GM18511 (cell line): ENCODE measurements at regions not wholly inside any gene's neighbourhood (a gene's known extent, or its start where the extent isn't known, plus 50 kb on each side); places are given as distances from the start of the nearest gene placed in this dataset.
"Not testable (repeated sequence)": the region's sequence is repeated elsewhere in the genome, so short reads cannot be mapped to it uniquely, and the experiment has no call there.

Source experiments
- ATAC-seq: cut with Tn5 transposase; IDR thresholded peaks from one replicate; pipeline ENCODE4 v1.9.1; 2021; ENCODE audit warnings: mild to moderate bottlenecking, moderate library complexity; ENCODE audit not compliant: unreplicated experiment

- ATAC-seq = no peak
These were observed 243.5 kb upstream of the FGF13 start for GRCh38 chrX:138954976-138955375.

DNA sequence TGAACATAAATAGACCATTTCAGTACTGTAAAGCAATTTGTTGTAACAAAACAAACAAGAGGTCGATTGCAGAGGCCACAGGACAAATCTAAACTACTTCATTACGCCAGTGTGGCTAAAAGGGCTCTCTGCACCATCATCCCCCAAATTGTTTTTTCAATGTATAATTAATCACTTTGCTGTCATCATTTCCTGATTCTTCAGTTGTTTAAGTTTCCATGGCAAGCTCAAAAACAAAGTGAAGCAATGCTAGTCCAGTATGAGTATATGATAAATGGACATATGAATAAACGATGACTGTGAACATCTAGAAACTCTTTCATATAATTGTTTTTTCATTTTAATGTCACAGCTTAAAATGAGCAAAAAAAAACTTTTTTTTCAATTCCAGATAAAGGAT lies 235.4 kb upstream of the FGF13 start:
- no peak for ATAC-seq

DNA sequence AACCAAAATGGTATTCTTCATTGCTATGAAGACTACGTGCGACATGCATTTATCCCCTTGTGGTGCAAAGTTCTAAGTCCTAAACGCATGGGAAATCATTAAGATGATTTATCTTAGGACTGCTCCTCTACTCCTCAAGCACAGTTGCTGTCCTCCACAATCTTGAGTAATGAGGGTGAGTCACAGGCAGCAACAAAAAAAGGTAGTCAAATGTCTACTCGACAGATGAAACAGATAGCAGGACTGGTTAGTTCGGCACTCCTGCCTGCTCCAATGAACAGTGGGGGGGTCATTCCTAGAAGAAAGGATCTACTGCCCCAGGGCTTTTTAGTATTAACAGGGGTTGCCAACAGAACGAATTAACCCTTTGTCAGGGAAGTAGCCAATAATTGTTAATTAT lies 233.7 kb upstream of the FGF13 start:
- ATAC-seq = no peak

- no peak for ATAC-seq
These were observed 227.5 kb upstream of the FGF13 start for GRCh38 chrX:138939038-138939437.

DNA sequence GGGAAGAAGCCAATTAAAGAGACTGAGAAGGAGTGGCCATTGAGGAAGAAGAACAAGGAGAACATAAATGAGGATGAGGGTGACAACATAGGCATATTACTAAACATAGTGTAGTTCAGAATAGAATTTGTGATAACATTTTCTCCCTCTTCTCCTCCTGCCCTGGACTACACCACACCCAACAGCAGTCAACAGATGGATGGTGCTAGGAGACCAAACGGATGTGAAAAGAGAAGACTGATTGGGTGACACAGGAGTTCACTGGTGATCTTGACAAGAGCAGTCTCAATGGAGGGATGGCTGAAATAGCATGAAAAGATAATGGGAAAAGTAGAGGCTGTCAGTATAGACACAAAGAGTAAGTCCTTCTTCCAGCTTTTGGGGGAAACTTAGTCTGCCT lies 226.5 kb upstream of the FGF13 start:
- ATAC-seq = no peak

DNA sequence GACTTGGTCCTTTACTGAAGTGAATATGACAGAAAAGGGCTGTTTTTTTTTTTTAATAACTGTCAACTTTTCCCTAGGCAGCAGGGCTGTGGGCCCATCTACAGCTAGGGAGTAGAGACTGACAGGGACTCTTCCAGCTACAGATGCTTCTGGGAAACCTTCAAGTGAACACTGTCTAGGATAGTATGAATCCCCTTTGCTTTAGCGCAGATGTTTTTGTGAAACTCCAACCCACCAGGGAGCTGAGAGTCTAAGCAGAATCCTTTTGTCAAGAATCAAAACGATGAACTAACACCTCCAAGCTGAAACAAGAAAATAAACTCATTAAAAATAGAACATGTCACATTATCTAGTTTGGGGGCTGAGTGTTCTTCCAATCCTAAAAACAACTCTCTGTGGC lies 219.7 kb upstream of the FGF13 start:
- no peak for ATAC-seq

DNA sequence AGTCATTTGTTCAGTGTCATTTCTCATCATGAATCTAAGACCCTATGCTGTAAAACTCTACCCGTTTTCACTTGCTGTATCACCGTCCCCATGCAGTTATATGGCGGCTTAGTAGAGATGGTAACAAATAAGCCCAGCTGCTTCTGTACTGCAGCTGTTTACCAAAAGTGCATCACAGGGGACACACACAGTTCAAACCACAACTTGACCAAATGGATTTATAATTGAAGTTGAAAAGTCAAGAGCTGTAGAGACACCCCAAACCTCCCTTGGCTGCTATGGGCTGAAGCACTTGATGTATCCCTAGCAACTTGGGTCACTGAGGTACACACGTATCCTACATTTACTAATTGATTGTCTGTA lies 219.0 kb upstream of the FGF13 start:
- ATAC-seq = no peak

GRCh38 chrX:138929926-138930582 lies 218.5 kb upstream of the FGF13 start:
- ATAC-seq = no peak

DNA sequence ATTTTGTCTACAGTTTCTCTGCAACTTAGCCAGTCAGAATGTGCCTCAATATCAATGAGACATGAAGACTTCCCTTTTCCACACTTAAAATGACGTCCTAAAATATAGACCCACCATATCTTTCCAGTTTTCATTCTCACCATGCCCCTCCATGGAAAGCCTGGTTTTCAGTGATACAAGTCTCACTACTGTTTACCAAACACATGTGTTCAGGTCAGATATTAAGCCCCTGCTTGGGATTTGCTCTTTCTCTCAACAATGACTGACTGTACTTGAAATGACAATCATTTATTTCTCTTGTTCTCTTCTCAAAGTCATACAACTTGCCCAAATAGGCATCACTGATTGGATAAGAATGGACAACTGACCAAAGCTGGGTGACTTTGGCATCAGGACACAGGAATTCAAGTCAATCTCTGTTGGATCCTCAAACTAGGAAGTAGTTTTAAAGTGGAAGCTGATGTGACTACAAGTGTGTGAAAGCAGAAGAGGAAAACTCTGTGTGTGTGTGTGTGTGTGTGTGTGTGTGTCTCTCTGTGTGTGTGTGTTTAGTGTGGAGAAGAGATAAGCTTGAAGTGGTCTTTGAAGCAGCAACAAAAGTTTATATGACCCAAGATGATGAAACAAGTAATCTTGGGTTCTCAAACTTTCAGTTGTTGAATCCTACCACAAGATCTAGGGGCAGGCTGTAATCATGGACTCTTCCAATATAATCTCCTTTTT lies 217.4 kb upstream of the FGF13 start:
- no peak for ATAC-seq

DNA sequence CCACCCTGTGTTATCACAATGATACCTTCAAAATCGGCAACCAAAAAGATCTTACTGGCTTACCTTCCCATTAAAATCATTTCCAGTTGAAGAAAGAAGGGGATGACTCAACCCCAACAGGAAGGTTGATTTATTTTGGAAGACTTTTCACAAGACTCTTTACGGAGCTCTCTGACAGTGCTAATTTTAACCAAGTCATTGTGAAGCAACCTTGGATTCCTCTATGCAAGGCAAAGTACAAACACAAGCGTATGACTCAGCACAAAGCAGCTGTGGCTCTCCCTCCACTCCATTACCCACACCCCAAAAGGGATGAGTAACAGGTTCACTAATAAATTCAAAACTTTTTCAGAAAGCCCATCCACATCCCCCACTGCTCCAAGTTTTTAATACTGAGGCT lies 213.8 kb upstream of the FGF13 start:
- no peak for ATAC-seq

DNA sequence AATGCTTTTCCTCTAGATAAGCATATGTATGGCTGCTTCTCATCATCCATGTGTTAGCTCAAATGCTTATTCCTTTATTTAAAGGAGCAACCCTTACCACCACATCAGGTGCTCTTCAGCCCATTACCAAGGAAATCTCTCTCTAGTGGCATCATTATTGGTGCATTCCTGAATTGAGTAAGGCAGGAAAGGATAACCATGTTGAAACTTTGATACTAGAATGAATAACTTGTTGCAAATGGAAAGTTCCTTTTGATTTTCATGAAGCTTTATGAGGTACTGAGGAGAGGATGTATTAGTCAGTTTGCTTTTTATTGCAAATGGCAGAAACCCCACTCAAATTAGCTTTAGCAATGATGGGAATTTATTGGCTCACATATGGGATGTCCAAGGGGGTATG lies 212.3 kb upstream of the FGF13 start:
- ATAC-seq = no peak

DNA sequence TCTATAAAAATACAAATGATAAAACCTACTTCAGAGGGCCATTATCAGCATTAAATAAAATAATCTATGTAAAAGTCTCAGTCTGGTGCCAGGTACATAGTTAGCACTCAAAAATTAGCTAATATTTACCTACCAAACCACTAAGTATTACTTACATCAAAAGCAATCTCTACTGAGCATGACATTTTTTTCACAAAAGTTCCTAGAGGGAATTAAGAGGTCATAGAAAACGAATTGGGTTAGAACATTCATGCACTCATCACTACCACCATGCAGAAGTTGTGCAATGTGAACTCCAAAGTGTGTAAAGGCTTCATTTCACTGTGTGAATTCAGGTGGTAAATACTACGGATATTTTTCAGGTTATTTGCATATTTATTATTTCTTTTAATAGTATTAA lies 209.5 kb upstream of the FGF13 start:
- no peak for ATAC-seq

- no peak for ATAC-seq
These were observed 206.3 kb upstream of the FGF13 start for GRCh38 chrX:138917781-138918180.

DNA sequence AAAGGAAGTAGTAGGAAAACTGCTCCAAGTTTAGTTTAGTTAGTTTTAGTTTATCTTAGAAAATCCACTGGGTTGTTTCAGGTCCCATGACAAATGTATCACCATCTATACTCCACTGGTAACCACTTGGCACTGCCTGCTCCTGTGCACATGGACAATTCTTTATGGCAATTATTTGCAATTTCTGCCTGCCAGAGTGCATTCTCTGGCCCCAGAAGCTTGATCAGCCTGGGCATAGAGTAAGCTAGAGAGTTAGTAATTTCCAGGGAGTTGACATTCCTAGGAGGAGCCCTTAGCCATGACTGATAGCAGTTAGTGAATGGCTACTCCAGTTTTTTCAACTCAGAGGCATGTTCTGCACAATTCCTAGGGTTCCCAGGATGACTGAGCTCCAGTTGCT lies 203.2 kb upstream of the FGF13 start:
- ATAC-seq = no peak

DNA sequence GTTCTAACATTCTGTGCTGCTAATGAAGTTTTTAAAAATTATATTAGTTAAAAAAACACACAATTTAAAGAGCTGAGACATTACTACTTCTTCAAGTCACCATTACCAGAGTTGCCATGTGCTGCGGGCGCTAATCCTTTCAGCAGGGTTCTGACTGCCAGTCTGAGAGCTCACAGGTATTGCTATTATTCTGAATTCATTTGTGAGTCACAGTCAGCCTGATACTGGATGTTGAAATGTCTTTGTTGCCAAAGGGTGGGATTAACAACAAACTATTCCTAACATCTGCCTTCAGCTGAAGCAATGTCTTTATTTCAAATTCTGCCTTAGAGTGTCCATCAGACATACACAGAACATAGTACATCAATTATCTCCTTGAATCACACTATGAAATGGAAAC lies 197.1 kb upstream of the FGF13 start:
- no peak for ATAC-seq

GRCh38 chrX:138897621-138898492 lies 186.3 kb upstream of the FGF13 start:
- ATAC-seq = no peak

DNA sequence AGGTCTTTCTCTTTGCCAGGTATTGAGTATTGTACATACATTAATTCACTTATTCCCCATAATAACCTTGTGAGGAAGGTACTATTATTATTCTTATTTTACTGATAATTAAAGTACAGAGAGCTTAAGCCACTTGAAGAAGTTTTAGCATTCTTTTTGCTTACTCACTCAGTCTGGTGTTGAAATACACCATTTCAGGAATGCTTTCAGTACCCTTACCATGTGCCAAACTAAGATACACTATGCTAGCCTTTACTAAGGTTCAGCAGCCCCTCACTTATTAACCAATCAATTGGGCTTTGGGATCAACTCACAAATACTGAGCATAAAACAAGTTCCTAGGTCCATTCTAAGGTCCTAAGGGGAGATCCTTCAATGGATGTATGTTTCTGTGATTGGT lies 179.0 kb upstream of the FGF13 start:
- no peak for ATAC-seq

- ATAC-seq = no peak
These were observed 177.6 kb upstream of the FGF13 start for GRCh38 chrX:138889149-138889548.

DNA sequence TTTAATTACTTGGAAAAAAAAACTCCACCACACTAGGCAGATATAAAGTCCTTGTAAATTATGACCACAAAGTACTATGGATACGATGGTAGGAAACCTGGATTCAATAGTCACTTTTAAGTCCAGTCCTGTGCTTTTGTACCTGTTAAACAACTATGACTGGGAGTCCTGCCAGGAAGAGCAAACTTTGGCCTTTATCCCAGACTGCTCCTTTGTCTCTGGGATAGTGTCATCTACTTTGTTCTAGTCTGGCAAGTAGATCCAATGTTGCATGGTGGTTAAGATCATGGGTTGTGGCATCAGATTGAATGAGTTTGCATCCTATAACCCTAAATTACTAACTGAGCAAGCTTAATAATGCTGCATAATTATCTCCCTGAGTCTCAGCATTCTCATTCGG lies 175.3 kb upstream of the FGF13 start:
- no peak for ATAC-seq

DNA sequence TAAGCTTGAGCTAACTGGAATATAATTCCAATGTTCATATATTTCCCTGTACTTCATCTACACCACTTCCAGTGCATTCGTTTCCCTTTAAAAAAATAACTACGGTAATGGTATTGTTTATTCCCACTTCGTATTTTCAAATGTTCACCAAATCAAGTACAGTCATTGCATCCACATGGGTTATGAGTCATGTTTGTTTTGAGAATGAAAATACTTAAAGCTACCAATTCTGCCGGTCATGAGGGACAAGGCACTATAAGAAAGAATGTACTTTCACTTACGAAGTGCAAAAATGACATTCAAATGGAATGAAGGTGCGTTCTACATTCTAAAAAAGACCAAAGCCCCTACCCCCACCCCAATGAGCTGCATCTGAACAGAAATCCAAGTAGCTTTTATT lies 174.4 kb upstream of the FGF13 start:
- ATAC-seq = no peak

GRCh38 chrX:138880293-138880692 lies 168.8 kb upstream of the FGF13 start:
- ATAC-seq = not testable (repeated sequence)

- no peak for ATAC-seq
These were observed 166.2 kb upstream of the FGF13 start for GRCh38 chrX:138877746-138878145.
